ENCODE measurements at regions not wholly inside any gene's neighbourhood (a gene's known extent, or its start where the extent isn't known, plus 50 kb on each side); places are given as distances from the start of the nearest gene placed in this dataset.

DNA sequence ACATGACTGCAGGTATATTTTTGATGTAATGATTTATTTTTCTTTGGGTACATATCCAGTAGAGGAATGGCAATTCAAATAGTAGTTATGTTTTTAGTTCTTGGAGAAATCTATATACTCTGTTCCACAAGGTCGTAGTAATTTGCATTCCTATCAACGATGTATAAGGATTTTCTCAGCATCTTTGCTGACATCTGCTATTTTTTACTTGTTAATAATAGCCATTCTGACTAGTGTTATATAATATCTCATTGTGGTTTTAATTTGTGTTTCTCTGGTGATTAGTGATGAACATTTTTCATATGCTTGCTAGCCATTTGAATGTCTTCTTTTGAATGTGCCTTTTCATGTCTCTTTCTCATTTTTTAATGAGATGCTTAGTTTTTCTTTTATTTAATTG lies 292.1 kb upstream of the RGS18 start:
- Histone ChIP-seq H3K27me3 (no peaks in the 10 kb centered on the region), H3K4me3 (no peak overlapping the region), H3K27ac (no peak overlapping the region), H3K9me3 (no peaks in the 10 kb centered on the region), H3K4me1 (no peaks in the 10 kb centered on the region), H3K9ac (ENCODE audit: low read depth in 2 of 2, low read length in 2 of 2) (no peak overlapping the region), H3K36me3 (no peaks in the 10 kb centered on the region)
- TF ChIP-seq, protein P1, sequence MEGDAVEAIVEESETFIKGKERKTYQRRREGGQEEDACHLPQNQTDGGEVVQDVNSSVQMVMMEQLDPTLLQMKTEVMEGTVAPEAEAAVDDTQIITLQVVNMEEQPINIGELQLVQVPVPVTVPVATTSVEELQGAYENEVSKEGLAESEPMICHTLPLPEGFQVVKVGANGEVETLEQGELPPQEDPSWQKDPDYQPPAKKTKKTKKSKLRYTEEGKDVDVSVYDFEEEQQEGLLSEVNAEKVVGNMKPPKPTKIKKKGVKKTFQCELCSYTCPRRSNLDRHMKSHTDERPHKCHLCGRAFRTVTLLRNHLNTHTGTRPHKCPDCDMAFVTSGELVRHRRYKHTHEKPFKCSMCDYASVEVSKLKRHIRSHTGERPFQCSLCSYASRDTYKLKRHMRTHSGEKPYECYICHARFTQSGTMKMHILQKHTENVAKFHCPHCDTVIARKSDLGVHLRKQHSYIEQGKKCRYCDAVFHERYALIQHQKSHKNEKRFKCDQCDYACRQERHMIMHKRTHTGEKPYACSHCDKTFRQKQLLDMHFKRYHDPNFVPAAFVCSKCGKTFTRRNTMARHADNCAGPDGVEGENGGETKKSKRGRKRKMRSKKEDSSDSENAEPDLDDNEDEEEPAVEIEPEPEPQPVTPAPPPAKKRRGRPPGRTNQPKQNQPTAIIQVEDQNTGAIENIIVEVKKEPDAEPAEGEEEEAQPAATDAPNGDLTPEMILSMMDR (IDR thresholded peaks at IDR 0.05) = no peak
- no peak for DNase-seq
- intact Hi-C loops (cut with DNase I) = no loop called here

DNA sequence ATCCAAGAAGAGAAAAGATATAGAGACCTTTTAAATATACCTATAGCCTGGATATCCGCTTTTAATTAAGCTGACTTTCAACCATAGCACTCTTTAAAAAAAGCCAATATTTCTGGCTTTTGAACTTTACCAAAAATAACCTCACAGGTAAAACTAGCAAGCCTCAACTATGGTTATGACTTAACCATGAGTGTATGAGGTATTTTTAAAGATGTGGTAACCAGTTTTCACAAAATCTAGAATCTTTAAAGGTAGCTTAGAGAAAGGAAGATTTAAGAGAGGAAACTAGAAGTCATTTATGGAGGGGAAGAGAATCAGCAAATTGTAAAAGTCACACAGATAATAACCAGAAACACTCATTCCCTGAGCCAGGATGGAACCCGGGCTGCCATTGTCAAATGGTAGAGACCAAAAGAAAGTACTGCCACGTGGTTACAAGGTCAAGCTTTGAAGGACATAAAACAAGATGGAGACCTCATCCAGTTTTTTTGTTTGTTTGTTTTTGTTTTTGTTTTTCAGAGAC lies 288.4 kb upstream of the RGS18 start:
- H3K9ac ChIP-seq (ENCODE audit: low read depth in 2 of 2, low read length in 2 of 2) = no peak overlapping the region
- no peaks in the 10 kb centered on the region for H3K27me3 ChIP-seq
- intact Hi-C loops (cut with DNase I) = no loop called here
- no peak overlapping the region for H3K27ac ChIP-seq
- no peaks in the 10 kb centered on the region for H3K4me1 ChIP-seq
- TF ChIP-seq, protein P1 (IDR thresholded peaks at IDR 0.05) = no peak
- no peaks in the 10 kb centered on the region for H3K9me3 ChIP-seq
- H3K4me3 ChIP-seq = no peak overlapping the region
- no peak for DNase-seq
- no peaks in the 10 kb centered on the region for H3K36me3 ChIP-seq

DNA sequence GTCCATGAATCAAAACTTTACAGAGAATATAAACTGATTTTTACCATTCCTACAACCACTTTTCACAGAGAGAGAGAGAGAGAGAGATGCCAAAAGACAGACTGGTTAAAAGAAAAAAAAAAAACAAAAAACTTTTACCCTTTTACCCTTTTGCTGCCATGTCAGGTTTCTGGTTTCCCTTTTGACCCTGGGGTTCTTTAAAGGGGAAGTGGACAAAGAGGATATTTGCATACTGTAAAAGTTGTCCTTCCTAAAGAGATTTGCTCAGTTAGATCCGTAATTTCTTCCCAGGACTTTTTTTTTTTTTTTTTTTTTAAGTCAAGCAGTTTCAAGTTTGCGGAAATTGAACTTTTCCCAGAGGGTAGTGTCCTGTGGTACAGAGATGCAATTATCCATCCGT lies 287.8 kb upstream of the RGS18 start:
- Histone ChIP-seq H3K4me3 (no peak overlapping the region), H3K36me3 (no peaks in the 10 kb centered on the region), H3K27me3 (no peaks in the 10 kb centered on the region), H3K27ac (no peak overlapping the region), H3K4me1 (no peaks in the 10 kb centered on the region), H3K9me3 (no peaks in the 10 kb centered on the region), H3K9ac (ENCODE audit: low read depth in 2 of 2, low read length in 2 of 2) (no peak overlapping the region)
- intact Hi-C loops (cut with DNase I) = no loop called here
- TF ChIP-seq, protein P1 (IDR thresholded peaks at IDR 0.05) = no peak
- DNase-seq = no peak

DNA sequence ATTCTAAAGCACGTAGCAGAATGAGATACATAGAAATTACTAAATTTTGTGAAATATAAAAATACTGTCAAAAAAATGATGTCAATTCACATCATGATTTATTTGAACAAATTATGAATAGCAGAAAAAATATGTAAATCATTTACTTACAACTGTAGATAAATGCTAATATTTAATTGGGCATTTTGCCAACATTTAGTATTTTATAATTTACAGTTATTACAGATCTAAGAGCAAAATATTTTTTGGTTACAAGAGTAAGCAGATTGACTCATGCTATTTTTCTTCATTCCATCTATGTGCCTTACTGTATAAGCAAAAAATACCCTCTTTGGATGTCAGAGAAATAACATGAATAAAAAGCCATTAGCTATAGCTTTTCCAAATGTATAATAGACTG lies 282.3 kb upstream of the RGS18 start:
- intact Hi-C loops (cut with DNase I) = no loop called here
- TF ChIP-seq, protein P1 (IDR thresholded peaks at IDR 0.05) = no peak
- no peak overlapping the region for H3K9ac ChIP-seq (ENCODE audit: low read depth in 2 of 2, low read length in 2 of 2)
- no peak overlapping the region for H3K27ac ChIP-seq
- DNase-seq = no peak
- H3K27me3 ChIP-seq = no peaks in the 10 kb centered on the region
- H3K9me3 ChIP-seq = no peaks in the 10 kb centered on the region
- no peak overlapping the region for H3K4me3 ChIP-seq
- H3K4me1 ChIP-seq = no peaks in the 10 kb centered on the region
- no peaks in the 10 kb centered on the region for H3K36me3 ChIP-seq

DNA sequence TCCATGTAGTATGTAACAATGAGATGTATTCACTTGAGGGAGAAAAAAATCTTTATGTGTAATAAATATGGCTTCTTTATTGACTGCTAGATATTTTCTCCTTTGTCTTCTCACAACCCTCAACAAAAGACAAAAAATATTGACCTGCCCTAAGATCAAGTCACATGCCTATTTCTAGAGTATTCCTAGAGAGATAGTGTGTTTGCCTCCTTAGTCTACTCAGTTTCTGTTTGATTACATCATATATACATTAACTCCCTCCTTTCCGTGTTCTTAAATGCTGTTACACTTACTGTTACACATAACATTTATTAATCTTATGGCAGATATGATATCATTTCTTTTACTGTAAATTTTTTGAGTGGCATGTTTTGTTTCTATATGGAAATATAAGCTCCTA lies 281.6 kb upstream of the RGS18 start:
- H3K36me3 ChIP-seq = no peaks in the 10 kb centered on the region
- TF ChIP-seq, protein P1 (IDR thresholded peaks at IDR 0.05) = no peak
- intact Hi-C loops (cut with DNase I) = no loop called here

More for the DNA sequence above, 281.6 kb upstream of the RGS18 start:
- no peak overlapping the region for H3K9ac ChIP-seq (ENCODE audit: low read depth in 2 of 2, low read length in 2 of 2)
- no peak overlapping the region for H3K27ac ChIP-seq
- no peaks in the 10 kb centered on the region for H3K9me3 ChIP-seq
- H3K4me1 ChIP-seq = no peaks in the 10 kb centered on the region
- no peak for DNase-seq
- H3K4me3 ChIP-seq = no peak overlapping the region
- H3K27me3 ChIP-seq = no peaks in the 10 kb centered on the region

All from colonic mucosa (tissue), 4 donors.